GM23248 (cell line): ENCODE measurements at regions not wholly inside any gene's neighbourhood (a gene's known extent, or its start where the extent isn't known, plus 50 kb on each side); places are given as distances from the start of the nearest gene placed in this dataset.

Experiments
- DNase-seq: peaks from one replicate; pipeline ENCODE4 v3.0.0-alpha.2; 2015
- H2AFZ ChIP-seq: fragments of 200-600 bp; sonication (generic); 2 replicates; pipeline ENCODE4 v1.6.1; 2016; ENCODE audit warnings: antibody characterized with exemption
- H3F3A ChIP-seq: fragments of 200-600 bp; sonication (generic); 2 replicates; pipeline ENCODE4 v1.6.1; 2016; ENCODE audit warnings: mild to moderate bottlenecking, antibody characterized with exemption, mixed run types; ENCODE audit not compliant: insufficient read depth
- H3K27ac ChIP-seq: fragments of 200-600 bp; sonication (generic); 2 replicates; pipeline ENCODE4 v1.5.1; 2016; ENCODE audit warnings: mild to moderate bottlenecking
- H3K27me3 ChIP-seq: fragments of 200-600 bp; sonication (generic); replicated peaks from 2 replicates; pipeline ENCODE4 v1.6.1; 2016; ENCODE audit warnings: mild to moderate bottlenecking; ENCODE audit not compliant: insufficient read depth
- H3K36me3 ChIP-seq: fragments of 200-600 bp; sonication (generic); 2 replicates; pipeline ENCODE4 v1.6.1; 2016; ENCODE audit warnings: low read depth, mild to moderate bottlenecking
- H3K4me1 ChIP-seq: fragments of 200-600 bp; sonication (generic); 2 replicates; pipeline ENCODE4 v1.6.1; 2016; ENCODE audit warnings: mild to moderate bottlenecking; ENCODE audit not compliant: insufficient read depth
- H3K4me2 ChIP-seq: fragments of 200-600 bp; sonication (generic); one replicate; pipeline ENCODE4 v1.6.1; 2016; ENCODE audit warnings: mild to moderate bottlenecking; ENCODE audit not compliant: unreplicated experiment
- H3K4me3 ChIP-seq: fragments of 200-600 bp; sonication (generic); 2 replicates; pipeline ENCODE4 v1.5.1; 2016; ENCODE audit warnings: mild to moderate bottlenecking
- H3K79me2 ChIP-seq: fragments of 200-600 bp; sonication (generic); 2 replicates; pipeline ENCODE4 v1.6.1; 2016; ENCODE audit warnings: mild to moderate bottlenecking; ENCODE audit not compliant: insufficient read depth
- H3K9ac ChIP-seq: fragments of 200-600 bp; sonication (generic); 2 replicates; pipeline ENCODE4 v1.6.1; 2016; ENCODE audit warnings: mild to moderate bottlenecking
- H3K9me2 ChIP-seq: fragments of 200-600 bp; sonication (generic); 2 replicates; pipeline ENCODE4 v1.6.1; 2016; ENCODE audit warnings: mixed run types, mild to moderate bottlenecking, moderate library complexity; ENCODE audit not compliant: insufficient read depth
- H3K9me3 ChIP-seq: fragments of 200-600 bp; sonication (generic); one replicate; pipeline ENCODE4 v1.6.1; 2017; ENCODE audit warnings: low read depth
- H4K20me1 ChIP-seq: fragments of 200-600 bp; sonication (generic); 2 replicates; pipeline ENCODE4 v1.6.0; 2016; ENCODE audit not compliant: insufficient read depth
- EZH2 ChIP-seq: fragments of 200-600 bp; sonication (generic); IDR thresholded peaks from 2 replicates; pipeline ENCODE4 v1.6.1; 2018; ENCODE audit warnings: antibody characterized with exemption, mild to moderate bottlenecking; ENCODE audit not compliant: insufficient read depth, poor library complexity, severe bottlenecking
- EZH2phosphoT487 ChIP-seq: fragments of 200-600 bp; sonication (generic); IDR thresholded peaks from 2 replicates; pipeline ENCODE4 v1.6.1; 2018; ENCODE audit warnings: antibody characterized with exemption, moderate library complexity, mild to moderate bottlenecking, low read depth; ENCODE audit not compliant: insufficient read depth
- WGBS, 2 experiments: methylation state at CpG; one replicate each; pipeline ENCODE4 v1.1.6; 2015 to 2017; ENCODE audit warnings: low lambda C conversion rate in 2 of 2, low coverage in 1 of 2; ENCODE audit errors: missing lambda C conversion rate in 2 of 2; 5-methylcytosine and 5-hydroxymethylcytosine counted together
- in situ Hi-C: fragments of 300-500 bp; cut with MboI; formaldehyde crosslinking; loops from 2 replicates; pipeline ENCODE4 v1.15.0; 2020

DNA sequence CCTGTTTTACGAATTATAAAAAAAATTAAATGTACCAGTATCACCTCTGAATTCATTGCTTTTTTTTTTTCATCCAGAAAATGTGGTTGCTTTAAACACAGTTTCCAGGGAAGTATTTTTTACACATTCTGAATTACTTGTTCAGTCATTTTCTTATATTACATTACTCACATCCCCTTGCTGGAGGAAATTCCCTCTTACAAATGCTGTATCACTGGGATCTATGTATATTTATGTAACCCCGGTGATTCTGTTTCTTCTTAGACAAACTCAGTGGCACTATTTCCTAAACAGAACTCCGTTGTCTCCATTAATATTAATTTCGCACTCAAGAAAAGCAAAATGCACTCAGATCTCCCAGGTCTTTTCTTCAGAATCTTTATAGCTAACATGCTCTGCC, 1078.5 kb upstream of the ZEB2 start:
- H3K9ac ChIP-seq: no peak overlapping the region
- in situ Hi-C loops: no loop called here
- DNase-seq: peak; percentile 83
- 14 to 27% methylated on average over 4 of the region's 4 CpGs for WGBS, 2 experiments
- H3K36me3 ChIP-seq: no peaks in the 10 kb centered on the region
- peak overlapping the region; percentile 54 for H3K27ac ChIP-seq
- no peak overlapping the region for H3K4me3 ChIP-seq
- peaks cover 53% of the 10 kb centered on the region for H3K4me1 ChIP-seq
- no peaks in the 10 kb centered on the region for H4K20me1 ChIP-seq
- TF ChIP-seq EZH2: no peak
- peaks cover 47% of the 10 kb centered on the region for H3F3A ChIP-seq
- H3K27me3 ChIP-seq: no peaks in the 10 kb centered on the region
- H2AFZ ChIP-seq: no peak overlapping the region
- no peaks in the 10 kb centered on the region for H3K9me2 ChIP-seq
- H3K79me2 ChIP-seq: no peaks in the 10 kb centered on the region
- H3K4me2 ChIP-seq: peak overlapping the region; percentile 43
- no peaks in the 10 kb centered on the region for H3K9me3 ChIP-seq

DNA sequence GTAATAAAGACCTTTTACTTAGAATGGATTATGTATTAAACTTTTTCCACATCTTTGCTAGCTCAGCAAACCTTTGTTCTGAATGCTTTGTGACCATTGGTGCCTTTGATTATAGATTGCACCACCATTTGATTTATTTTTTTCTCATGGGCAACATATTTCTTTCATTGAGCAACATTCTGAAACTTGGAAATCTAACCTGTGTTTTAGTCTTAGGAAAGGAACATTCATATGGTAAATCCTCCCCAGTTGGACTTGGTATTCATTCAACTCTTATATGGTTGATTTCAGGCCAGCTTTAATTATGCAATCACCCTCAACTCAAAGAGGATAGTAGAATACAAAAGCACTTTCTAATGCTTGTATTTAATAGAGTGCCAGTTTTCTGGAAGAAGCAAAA, 1077.9 kb upstream of the ZEB2 start:
- Histone ChIP-seq H3K4me1 (peaks cover 59% of the 10 kb centered on the region), H3K4me3 (no peak overlapping the region), H3K4me2 (peak overlapping the region; percentile 43), H3K9me2 (no peaks in the 10 kb centered on the region), H4K20me1 (no peaks in the 10 kb centered on the region), H3K9ac (no peak overlapping the region), H3F3A (peaks cover 53% of the 10 kb centered on the region), H2AFZ (no peak overlapping the region), H3K27me3 (no peaks in the 10 kb centered on the region), H3K9me3 (no peaks in the 10 kb centered on the region), H3K27ac (peak overlapping the region; percentile 54), H3K79me2 (no peaks in the 10 kb centered on the region), H3K36me3 (no peaks in the 10 kb centered on the region)
- in situ Hi-C loops: no loop called here
- TF ChIP-seq EZH2phosphoT487 (no peak), EZH2 (no peak)
- DNase-seq: peak; percentile 32

DNA sequence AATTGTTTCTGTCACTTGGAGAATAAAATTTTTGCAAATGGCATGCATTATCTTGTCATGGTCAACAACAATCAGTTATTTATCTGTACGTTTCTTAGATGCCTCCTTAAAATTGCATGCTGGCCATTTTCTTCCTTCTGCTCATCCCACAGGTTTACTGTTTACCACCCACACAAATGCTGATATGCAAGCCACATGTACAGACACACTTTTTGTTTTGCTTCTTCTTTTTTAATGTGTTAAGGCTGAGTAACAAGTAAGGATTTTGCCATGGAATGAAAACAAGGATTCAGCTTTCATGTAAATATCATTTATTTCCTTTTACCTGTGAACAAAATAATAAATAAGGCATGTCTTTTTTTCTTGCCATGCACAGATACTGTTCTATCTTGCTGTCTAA, 1077.1 kb upstream of the ZEB2 start:
- no peak overlapping the region for H3K9ac ChIP-seq
- H3K36me3 ChIP-seq: no peaks in the 10 kb centered on the region
- peak; percentile 55 for DNase-seq
- H3K9me2 ChIP-seq: no peaks in the 10 kb centered on the region
- peaks cover 67% of the 10 kb centered on the region for H3K4me1 ChIP-seq
- no peaks in the 10 kb centered on the region for H3K9me3 ChIP-seq
- H3K4me3 ChIP-seq: no peak overlapping the region
- H3K27me3 ChIP-seq: no peaks in the 10 kb centered on the region
- H3K79me2 ChIP-seq: no peaks in the 10 kb centered on the region
- H3K4me2 ChIP-seq: no peak overlapping the region
- in situ Hi-C loops: no loop called here
- no peaks in the 10 kb centered on the region for H4K20me1 ChIP-seq
- WGBS, 2 experiments: 16 to 38% methylated on average over 1 of the region's 1 CpG
- no peak overlapping the region for H2AFZ ChIP-seq
- peaks cover 61% of the 10 kb centered on the region for H3F3A ChIP-seq
- peak overlapping the region; percentile 14; the same call in 1 of the 2 replicates for H3K27ac ChIP-seq
- TF ChIP-seq EZH2 (no peak), EZH2phosphoT487 (no peak)

DNA sequence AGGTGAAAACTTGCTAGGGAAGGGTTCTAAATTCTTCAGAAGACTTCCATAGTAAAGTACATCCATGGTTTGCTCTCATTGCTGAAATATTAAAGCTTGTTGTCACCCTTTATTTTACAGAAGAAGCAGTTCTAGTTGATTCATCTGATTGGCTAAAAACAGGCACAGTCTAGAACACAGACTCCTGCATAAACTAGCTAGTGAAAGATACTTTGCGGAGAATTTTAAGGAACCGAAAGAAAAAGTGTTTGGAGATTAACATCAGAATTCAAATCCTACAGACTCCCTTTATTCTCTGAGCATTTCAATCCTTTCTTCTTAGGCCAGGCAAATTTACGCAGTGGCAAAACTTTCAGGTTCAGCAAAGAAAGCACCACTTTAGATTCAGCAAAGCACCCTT, 1076.5 kb upstream of the ZEB2 start:
- Histone ChIP-seq H2AFZ (no peak overlapping the region), H4K20me1 (no peaks in the 10 kb centered on the region), H3F3A (peaks cover 67% of the 10 kb centered on the region), H3K9ac (no peak overlapping the region), H3K9me3 (no peaks in the 10 kb centered on the region), H3K9me2 (no peaks in the 10 kb centered on the region), H3K27ac (no peak overlapping the region), H3K79me2 (no peaks in the 10 kb centered on the region), H3K36me3 (no peaks in the 10 kb centered on the region), H3K27me3 (no peaks in the 10 kb centered on the region), H3K4me2 (no peak overlapping the region), H3K4me3 (no peak overlapping the region), H3K4me1 (peaks cover 73% of the 10 kb centered on the region)
- no peak for DNase-seq
- in situ Hi-C loops: no loop called here
- 98% methylated on average over 3 of the region's 3 CpGs for WGBS, 2 experiments
- no peak for TF ChIP-seq EZH2phosphoT487
- TF ChIP-seq EZH2: no peak

DNA sequence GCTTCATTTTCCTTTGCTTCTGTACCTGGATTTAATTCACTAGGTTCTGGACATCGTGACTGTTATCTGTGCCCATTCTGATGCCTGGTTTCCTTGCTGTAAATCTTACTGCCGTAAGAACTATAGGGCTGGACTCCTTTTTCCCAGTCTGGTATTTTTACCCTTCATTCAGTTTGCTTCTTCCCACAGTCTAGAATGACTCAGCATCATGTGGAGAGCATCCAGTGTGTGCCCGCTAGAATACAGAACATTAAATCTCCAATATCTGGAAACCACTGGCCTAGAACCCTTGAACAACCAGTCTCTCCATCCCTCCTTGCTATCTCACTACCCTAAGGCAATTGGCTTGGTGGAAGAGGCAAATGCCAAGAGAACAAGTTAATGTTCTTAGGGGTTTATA, 1075.4 kb upstream of the ZEB2 start:
- Histone ChIP-seq H3K9me3 (no peaks in the 10 kb centered on the region), H3K79me2 (no peaks in the 10 kb centered on the region), H2AFZ (no peak overlapping the region), H3F3A (peaks cover 66% of the 10 kb centered on the region), H3K9ac (no peak overlapping the region), H3K9me2 (no peaks in the 10 kb centered on the region), H3K4me3 (no peak overlapping the region), H3K36me3 (no peaks in the 10 kb centered on the region), H3K27ac (no peak overlapping the region), H3K4me1 (peaks cover 79% of the 10 kb centered on the region), H3K27me3 (no peaks in the 10 kb centered on the region), H4K20me1 (no peaks in the 10 kb centered on the region), H3K4me2 (no peak overlapping the region)
- DNase-seq: peak; percentile 23
- in situ Hi-C loops: no loop called here
- TF ChIP-seq EZH2phosphoT487 (no peak), EZH2 (no peak)
- 94 to 100% methylated on average over 3 of the region's 3 CpGs for WGBS, 2 experiments
